Activated CD8-positive, alpha-beta T cell treated with anti-CD3 and anti-CD28 coated beads for 36 hours (primary cell): ENCODE measurements at regions not wholly inside any gene's neighbourhood (a gene's known extent, or its start where the extent isn't known, plus 50 kb on each side); places are given as distances from the start of the nearest gene placed in this dataset.

Source experiments
- ATAC-seq: fragments of 200-7000 bp; cut with Tn5 transposase; one replicate; pipeline ENCODE4 v1.10.0; 2021; ENCODE audit warnings: mild to moderate bottlenecking, moderate library complexity
- CTCF ChIA-PET: fragments of 350-600 bp; sonication (Branson Sonifier 250); formaldehyde crosslinking; loops from one replicate; lab custom pipeline; 2021; ENCODE audit warnings: antibody characterized with exemption; lab: Charles Lee
- POLR2A ChIA-PET: fragments of 350-600 bp; sonication (Branson Sonifier 250); formaldehyde crosslinking; loops from one replicate; lab custom pipeline; 2021; ENCODE audit warnings: antibody characterized with exemption; lab: Charles Lee
- DNase-seq: peaks from one replicate; pipeline ENCODE4 v3.0.0-alpha.2; 2020
- H3K27ac Mint-ChIP-seq: one replicate; pipeline ENCODE4 v1.8.0; 2021; ENCODE audit warnings: mild to moderate bottlenecking, mixed read lengths
- H3K27me3 Mint-ChIP-seq: one replicate; pipeline ENCODE4 v1.8.0; 2021; ENCODE audit warnings: mixed read lengths
- H3K36me3 Mint-ChIP-seq: one replicate; pipeline ENCODE4 v1.8.0; 2021; ENCODE audit warnings: low read depth, mixed read lengths
- H3K4me1 Mint-ChIP-seq: one replicate; pipeline ENCODE4 v1.8.0; 2021; ENCODE audit warnings: low read depth, mixed read lengths
- H3K4me3 Mint-ChIP-seq: one replicate; pipeline ENCODE4 v1.8.0; 2021; ENCODE audit warnings: mild to moderate bottlenecking, moderate library complexity, mixed read lengths
- H3K9me3 Mint-ChIP-seq: one replicate; pipeline ENCODE4 v1.8.0; 2021; ENCODE audit warnings: mixed read lengths
- CTCF ChIP-seq: fragments of 200-600 bp; IDR thresholded peaks from one replicate; pipeline ENCODE4 v1.8.0; 2022; ENCODE audit warnings: antibody characterized with exemption, mild to moderate bottlenecking
- intact Hi-C: fragments of 100-400 bp; cut with micrococcal nuclease; formaldehyde crosslinking; loops from one replicate; pipeline ENCODE4 v1.10.0; 2022

- intact Hi-C loops: no loop called here
- Mint-ChIP-seq H3K27me3 (no peaks in the 10 kb centered on the region), H3K36me3 (no peaks in the 10 kb centered on the region), H3K4me1 (no peaks in the 10 kb centered on the region), H3K4me3 (no peak overlapping the region), H3K27ac (no peak overlapping the region), H3K9me3 (no peaks in the 10 kb centered on the region)
- ChIA-PET CTCF (interaction anchor here (1.0 to 1.4 kb wide), 3 partner anchors 9 to 125 kb away, joined by 3 to 8 read pairs (median 3); no protein-coding TSS in a partner anchor), POLR2A (no interaction called here)
- ATAC-seq (no peak), DNase-seq (no peak)
- no peak for TF ChIP-seq CTCF
These were observed 69.7 kb downstream of the RPS6KA4 start for GRCh38 chr11:64428693-64429092.

GRCh38 chr11:64429970-64430369 lies 71.0 kb downstream of the RPS6KA4 start:
- Mint-ChIP-seq H3K9me3 (no peaks in the 10 kb centered on the region), H3K4me3 (no peak overlapping the region), H3K4me1 (no peaks in the 10 kb centered on the region), H3K27me3 (no peaks in the 10 kb centered on the region), H3K36me3 (no peaks in the 10 kb centered on the region), H3K27ac (no peak overlapping the region)
- no peak for DNase-seq
- TF ChIP-seq CTCF: no peak
- no peak for ATAC-seq
- CTCF ChIA-PET: no interaction called here
- intact Hi-C loops: no loop called here
- POLR2A ChIA-PET: no interaction called here

GRCh38 chr11:64430645-64431044 lies 71.7 kb downstream of the RPS6KA4 start:
- POLR2A ChIA-PET: no interaction called here
- no peak for TF ChIP-seq CTCF
- Mint-ChIP-seq H3K27me3 (no peaks in the 10 kb centered on the region), H3K4me3 (no peak overlapping the region), H3K27ac (no peak overlapping the region), H3K4me1 (no peaks in the 10 kb centered on the region), H3K36me3 (no peaks in the 10 kb centered on the region), H3K9me3 (no peaks in the 10 kb centered on the region)
- intact Hi-C loops: no loop called here
- CTCF ChIA-PET: interaction anchor here (1.2 kb wide), 1 partner anchor 18 kb away, joined by 4 read pairs; no protein-coding TSS in a partner anchor
- DNase-seq (no peak), ATAC-seq (no peak)

- POLR2A ChIA-PET: no interaction called here
- peaks cover 2% of the 10 kb centered on the region for H3K27me3 Mint-ChIP-seq
- no peaks in the 10 kb centered on the region for H3K4me1 Mint-ChIP-seq
- H3K36me3 Mint-ChIP-seq: no peaks in the 10 kb centered on the region
- no peak for TF ChIP-seq CTCF
- intact Hi-C loops: no loop called here
- DNase-seq (no peak), ATAC-seq (no peak)
- no peak overlapping the region for H3K4me3 Mint-ChIP-seq
- no peak overlapping the region for H3K27ac Mint-ChIP-seq
- no peaks in the 10 kb centered on the region for H3K9me3 Mint-ChIP-seq
- CTCF ChIA-PET: interaction anchor here (1.6 kb wide), 1 partner anchor 13 kb away, joined by 8 read pairs; no protein-coding TSS in a partner anchor
These were observed 77.0 kb downstream of the RPS6KA4 start for GRCh38 chr11:64436000-64436399.

GRCh38 chr11:64437426-64437825 lies 78.5 kb downstream of the RPS6KA4 start:
- no peak for TF ChIP-seq CTCF
- no peak for ATAC-seq
- Mint-ChIP-seq H3K9me3 (no peaks in the 10 kb centered on the region), H3K27me3 (peaks cover 3% of the 10 kb centered on the region), H3K4me1 (no peaks in the 10 kb centered on the region), H3K36me3 (no peaks in the 10 kb centered on the region), H3K27ac (no peak overlapping the region), H3K4me3 (no peak overlapping the region)
- ChIA-PET POLR2A (no interaction called here), CTCF (interaction anchor here (2.7 kb wide), 1 partner anchor 12 kb away, joined by 13 read pairs; no protein-coding TSS in a partner anchor)
- no peak for DNase-seq
- intact Hi-C loops: no loop called here
